H1 (cell line): ENCODE measurements at regions not wholly inside any gene's neighbourhood (a gene's known extent, or its start where the extent isn't known, plus 50 kb on each side); places are given as distances from the start of the nearest gene placed in this dataset.

ENCODE experiments used
- ASH2L ChIP-seq: fragments of 200-600, 300-600 bp; sonication (generic); IDR thresholded peaks from one replicate; pipeline ENCODE4 v1.7.1; 2017; ENCODE audit warnings: low read length
- SUZ12 ChIP-seq: fragments of 200-600 bp; sonication (generic); IDR thresholded peaks from 2 replicates; pipeline ENCODE4 v1.6.1; 2012; ENCODE audit warnings: mild to moderate bottlenecking, inconsistent platforms, low read length, moderate library complexity, mixed read lengths
- YY1 ChIP-seq: IDR thresholded peaks from 2 replicates; pipeline ENCODE4 v1.6.1; 2011; ENCODE audit warnings: low read depth, mild to moderate bottlenecking, low read length

- no peak for TF ChIP-seq YY1
- no peak for TF ChIP-seq ASH2L
- no peak for TF ChIP-seq SUZ12
- TF ChIP-seq, all 59 proteins: peak for 0
These were observed 170.0 kb upstream of the ARID2 start (continued) for GRCh38 chr12:45559537-45559936.
